ENCODE measurements at regions not wholly inside any gene's neighbourhood (a gene's known extent, or its start where the extent isn't known, plus 50 kb on each side); places are given as distances from the start of the nearest gene placed in this dataset.

GRCh38 chr12:41892302-41892701 lies 252.4 kb downstream of the GXYLT1 start:
- TF ChIP-seq, protein P1, sequence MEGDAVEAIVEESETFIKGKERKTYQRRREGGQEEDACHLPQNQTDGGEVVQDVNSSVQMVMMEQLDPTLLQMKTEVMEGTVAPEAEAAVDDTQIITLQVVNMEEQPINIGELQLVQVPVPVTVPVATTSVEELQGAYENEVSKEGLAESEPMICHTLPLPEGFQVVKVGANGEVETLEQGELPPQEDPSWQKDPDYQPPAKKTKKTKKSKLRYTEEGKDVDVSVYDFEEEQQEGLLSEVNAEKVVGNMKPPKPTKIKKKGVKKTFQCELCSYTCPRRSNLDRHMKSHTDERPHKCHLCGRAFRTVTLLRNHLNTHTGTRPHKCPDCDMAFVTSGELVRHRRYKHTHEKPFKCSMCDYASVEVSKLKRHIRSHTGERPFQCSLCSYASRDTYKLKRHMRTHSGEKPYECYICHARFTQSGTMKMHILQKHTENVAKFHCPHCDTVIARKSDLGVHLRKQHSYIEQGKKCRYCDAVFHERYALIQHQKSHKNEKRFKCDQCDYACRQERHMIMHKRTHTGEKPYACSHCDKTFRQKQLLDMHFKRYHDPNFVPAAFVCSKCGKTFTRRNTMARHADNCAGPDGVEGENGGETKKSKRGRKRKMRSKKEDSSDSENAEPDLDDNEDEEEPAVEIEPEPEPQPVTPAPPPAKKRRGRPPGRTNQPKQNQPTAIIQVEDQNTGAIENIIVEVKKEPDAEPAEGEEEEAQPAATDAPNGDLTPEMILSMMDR (conservative IDR thresholded peaks at IDR 0.05; ENCODE audit: low read length): no peak
- TF ChIP-seq EZH2phosphoT487 (IDR thresholded peaks at IDR 0.05; ENCODE audit: borderline replicate concordance): no peak

All from Loucy (cell line).